HepG2 (cell line): ENCODE measurements at regions not wholly inside any gene's neighbourhood (a gene's known extent, or its start where the extent isn't known, plus 50 kb on each side); places are given as distances from the start of the nearest gene placed in this dataset.

Experiments used
- ATF2 ChIP-seq: sonication (generic); formaldehyde crosslinking; IDR thresholded peaks from 2 replicates; pipeline ENCODE4 v1.4.0; 2020; ENCODE audit warnings: missing genetic modification reagents
- CTCF ChIP-seq: sonication (generic); formaldehyde crosslinking; IDR thresholded peaks from 2 replicates; pipeline ENCODE4 v1.5.0; 2020; ENCODE audit warnings: mild to moderate bottlenecking, missing genetic modification reagents, moderate library complexity
- HNRNPL ChIP-seq: fragments of 200-400 bp; formaldehyde crosslinking; IDR thresholded peaks from 2 replicates; pipeline ENCODE4 v1.6.1; 2017; ENCODE audit warnings: mild to moderate bottlenecking, low read depth, low read length
- POLR2A ChIP-seq, 2 experiments: IDR thresholded peaks; 2 replicates each; pipeline ENCODE4 v1.6.1; 2011; ENCODE audit warnings: low read depth in 2 of 2, low read length in 2 of 2, mild to moderate bottlenecking in 1 of 2, moderate library complexity in 1 of 2; ENCODE audit not compliant: insufficient read depth in 1 of 2
- POLR2AphosphoS5 ChIP-seq: IDR thresholded peaks from 2 replicates; pipeline ENCODE4 v1.6.1; 2012; ENCODE audit warnings: low read depth, low read length
- ZFP36 ChIP-seq: fragments of 150-350 bp; IDR thresholded peaks from 2 replicates; pipeline ENCODE4 v1.6.1; 2018; ENCODE audit warnings: borderline replicate concordance, low read length, low read depth; ENCODE audit not compliant: partially characterized antibody
- ZNF24 ChIP-seq: fragments of 450-650 bp; IDR thresholded peaks from 2 replicates; pipeline ENCODE4 v1.6.1; 2017; ENCODE audit warnings: antibody characterized with exemption, mild to moderate bottlenecking
- ZNF383 ChIP-seq: sonication (generic); formaldehyde crosslinking; IDR thresholded peaks from 2 replicates; pipeline ENCODE4 v1.4.0; 2020; ENCODE audit warnings: missing genetic modification reagents, mild to moderate bottlenecking, borderline replicate concordance
- ZNF724P ChIP-seq: sonication (generic); formaldehyde crosslinking; IDR thresholded peaks from 2 replicates; pipeline ENCODE4 v1.8.0; 2022; ENCODE audit warnings: missing genetic modification reagents, borderline replicate concordance
- ZSCAN5A ChIP-seq: sonication (generic); formaldehyde crosslinking; IDR thresholded peaks from 2 replicates; pipeline ENCODE4 v1.8.0; 2022; ENCODE audit warnings: mild to moderate bottlenecking, missing genetic modification reagents, borderline replicate concordance

GRCh38 chr2:136221026-136221425 is 103.1 kb upstream of the CXCR4 start:
- no peak for TF ChIP-seq POLR2A (IDR thresholded peaks at IDR 0.05; ENCODE audit: insufficient read depth in 1 of 2, low read depth in 2 of 2, low read length in 2 of 2)
- no peak for TF ChIP-seq CTCF (CRISPR knock-in tag)
- TF ChIP-seq ATF2 (CRISPR knock-in tag), result no peak
- TF ChIP-seq ZNF24, result no peak
- TF ChIP-seq POLR2AphosphoS5, result no peak
- TF ChIP-seq ZFP36, result no peak
- TF ChIP-seq ZNF724P (CRISPR knock-in tag), result no peak
- no peak for TF ChIP-seq ZNF383 (CRISPR knock-in tag)
- TF ChIP-seq HNRNPL, result no peak
- TF ChIP-seq ZSCAN5A (CRISPR knock-in tag), result no peak
